ENCODE measurements at regions not wholly inside any gene's neighbourhood (a gene's known extent, or its start where the extent isn't known, plus 50 kb on each side); places are given as distances from the start of the nearest gene placed in this dataset.

DNA sequence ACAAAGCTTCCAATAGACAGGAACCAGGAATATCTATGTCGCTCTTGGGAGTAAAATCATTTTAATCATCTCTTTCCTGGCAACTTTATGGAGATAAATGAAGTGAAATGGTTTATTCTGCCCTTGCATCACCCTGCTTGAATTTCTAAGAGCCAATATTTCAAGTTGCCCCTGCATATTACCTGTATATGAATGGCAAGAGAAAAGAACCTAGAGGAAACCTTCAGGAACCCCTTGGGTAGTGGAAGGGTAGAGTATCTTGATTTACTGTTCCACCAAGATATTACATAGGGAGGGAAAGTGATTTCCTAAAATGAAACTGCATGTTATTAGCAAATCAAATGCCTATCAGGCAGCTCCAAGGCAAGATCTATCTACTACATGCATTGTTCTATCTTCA lies 308.4 kb upstream of the NAV3 start:
- no peaks in the 10 kb centered on the region for H3K9me3 ChIP-seq
- H3K4me3 ChIP-seq, result no peak overlapping the region
- no peak for ATAC-seq (ENCODE audit: insufficient number of reproducible peaks, low FRiP score, low read depth)
- H3K4me1 ChIP-seq (ENCODE audit: control insufficient read depth in 1 of 2, low read depth in 2 of 2), result no peaks in the 10 kb centered on the region
- H3K27me3 ChIP-seq (replicated peaks; ENCODE audit: insufficient read depth), result no peaks in the 10 kb centered on the region
- no peak for DNase-seq (ENCODE audit: low spot score)
- H3K27ac ChIP-seq, result no peak overlapping the region
- TF ChIP-seq, protein P1, sequence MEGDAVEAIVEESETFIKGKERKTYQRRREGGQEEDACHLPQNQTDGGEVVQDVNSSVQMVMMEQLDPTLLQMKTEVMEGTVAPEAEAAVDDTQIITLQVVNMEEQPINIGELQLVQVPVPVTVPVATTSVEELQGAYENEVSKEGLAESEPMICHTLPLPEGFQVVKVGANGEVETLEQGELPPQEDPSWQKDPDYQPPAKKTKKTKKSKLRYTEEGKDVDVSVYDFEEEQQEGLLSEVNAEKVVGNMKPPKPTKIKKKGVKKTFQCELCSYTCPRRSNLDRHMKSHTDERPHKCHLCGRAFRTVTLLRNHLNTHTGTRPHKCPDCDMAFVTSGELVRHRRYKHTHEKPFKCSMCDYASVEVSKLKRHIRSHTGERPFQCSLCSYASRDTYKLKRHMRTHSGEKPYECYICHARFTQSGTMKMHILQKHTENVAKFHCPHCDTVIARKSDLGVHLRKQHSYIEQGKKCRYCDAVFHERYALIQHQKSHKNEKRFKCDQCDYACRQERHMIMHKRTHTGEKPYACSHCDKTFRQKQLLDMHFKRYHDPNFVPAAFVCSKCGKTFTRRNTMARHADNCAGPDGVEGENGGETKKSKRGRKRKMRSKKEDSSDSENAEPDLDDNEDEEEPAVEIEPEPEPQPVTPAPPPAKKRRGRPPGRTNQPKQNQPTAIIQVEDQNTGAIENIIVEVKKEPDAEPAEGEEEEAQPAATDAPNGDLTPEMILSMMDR (IDR thresholded peaks at IDR 0.05), result no peak
- H3K36me3 ChIP-seq, result no peaks in the 10 kb centered on the region

DNA sequence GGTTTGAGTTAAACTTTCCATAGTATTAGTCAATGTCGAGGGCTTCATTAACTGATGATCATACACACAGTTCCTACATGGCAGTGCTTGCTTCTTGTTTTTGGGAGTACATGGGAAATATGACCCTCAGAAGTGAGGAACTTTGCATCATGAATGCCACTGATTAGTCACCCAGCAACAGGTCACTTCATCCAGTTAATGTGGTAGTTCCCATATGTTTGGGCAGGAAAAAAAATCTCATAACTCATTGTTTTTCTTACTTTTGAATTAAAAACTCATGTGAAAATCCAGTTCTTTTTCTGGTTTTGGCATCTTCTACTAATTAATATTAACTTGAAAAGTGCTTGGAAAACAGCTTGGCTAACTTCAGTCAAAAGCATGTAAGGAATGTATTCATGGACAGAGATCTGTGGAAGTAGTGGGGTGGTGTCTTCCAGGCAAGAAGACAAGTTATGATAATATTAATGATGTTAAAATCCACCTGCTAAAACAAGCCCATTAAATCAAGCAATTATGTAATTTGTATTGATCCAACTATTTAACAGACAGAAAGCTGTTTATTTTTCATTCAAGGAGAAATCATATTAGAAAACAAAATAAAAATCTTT lies 309.1 kb upstream of the NAV3 start:
- H3K9me3 ChIP-seq, result no peaks in the 10 kb centered on the region

DNA sequence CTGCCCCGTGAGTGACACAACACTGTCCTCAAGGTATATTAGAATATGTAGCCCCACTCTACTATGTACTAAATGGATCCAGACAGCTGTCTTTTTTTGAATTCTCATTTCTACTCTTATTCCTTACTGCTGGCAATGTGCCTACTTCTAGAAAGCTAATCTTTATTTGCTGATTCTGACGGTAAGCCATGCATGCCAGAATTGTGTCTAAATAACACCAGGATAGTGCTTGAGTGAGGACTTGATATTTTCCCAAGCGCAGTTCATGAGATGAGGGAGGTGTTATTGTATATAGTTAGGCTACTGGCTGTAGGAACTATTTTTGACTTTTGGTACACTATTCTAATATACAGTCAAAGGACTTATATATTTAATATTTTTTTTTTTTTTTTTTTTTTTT lies 316.2 kb upstream of the NAV3 start:
- no peak overlapping the region for H3K27ac ChIP-seq
- no peaks in the 10 kb centered on the region for H3K27me3 ChIP-seq (replicated peaks; ENCODE audit: insufficient read depth)
- H3K36me3 ChIP-seq, result no peaks in the 10 kb centered on the region
- no peaks in the 10 kb centered on the region for H3K9me3 ChIP-seq
- no peaks in the 10 kb centered on the region for H3K4me1 ChIP-seq (ENCODE audit: control insufficient read depth in 1 of 2, low read depth in 2 of 2)
- TF ChIP-seq, protein P1 (IDR thresholded peaks at IDR 0.05), result no peak
- no peak overlapping the region for H3K4me3 ChIP-seq
- no peak for DNase-seq (ENCODE audit: low spot score)
- no peak for ATAC-seq (ENCODE audit: insufficient number of reproducible peaks, low FRiP score, low read depth)

More for the DNA sequence above, 309.1 kb upstream of the NAV3 start:
- no peaks in the 10 kb centered on the region for H3K4me1 ChIP-seq (ENCODE audit: control insufficient read depth in 1 of 2, low read depth in 2 of 2)
- no peaks in the 10 kb centered on the region for H3K27me3 ChIP-seq (replicated peaks; ENCODE audit: insufficient read depth)
- TF ChIP-seq, protein P1 (IDR thresholded peaks at IDR 0.05), result no peak
- ATAC-seq (ENCODE audit: insufficient number of reproducible peaks, low FRiP score, low read depth), result no peak
- H3K4me3 ChIP-seq, result no peak overlapping the region
- DNase-seq (ENCODE audit: low spot score), result no peak
- no peak overlapping the region for H3K27ac ChIP-seq
- H3K36me3 ChIP-seq, result no peaks in the 10 kb centered on the region

DNA sequence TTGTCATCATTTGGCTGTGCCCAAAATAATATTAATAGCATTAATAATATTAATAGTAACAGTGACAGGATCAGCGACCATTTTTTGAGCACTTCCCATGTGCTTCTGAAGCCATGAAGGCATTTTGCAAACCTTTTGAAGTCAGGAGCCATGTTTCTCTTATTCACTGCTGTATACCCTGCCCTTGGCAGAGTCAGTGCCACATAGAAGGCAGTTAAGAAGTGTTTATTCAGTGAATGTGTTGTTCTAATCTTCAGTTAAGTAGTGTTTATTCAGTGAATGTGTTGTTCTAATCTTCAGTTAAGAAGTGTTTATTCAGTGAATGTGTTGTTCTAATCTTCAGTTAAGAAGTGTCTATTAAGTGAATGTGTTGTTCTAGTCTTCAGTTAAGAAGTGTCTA lies 319.7 kb upstream of the NAV3 start:
- DNase-seq (ENCODE audit: low spot score) (no peak), ATAC-seq (ENCODE audit: insufficient number of reproducible peaks, low FRiP score, low read depth) (no peak)
- H3K4me3 ChIP-seq, result no peak overlapping the region
- no peaks in the 10 kb centered on the region for H3K27me3 ChIP-seq (replicated peaks; ENCODE audit: insufficient read depth)
- TF ChIP-seq, protein P1 (IDR thresholded peaks at IDR 0.05), result no peak
- H3K9me3 ChIP-seq, result no peaks in the 10 kb centered on the region
- no peak overlapping the region for H3K27ac ChIP-seq
- no peaks in the 10 kb centered on the region for H3K36me3 ChIP-seq
- no peaks in the 10 kb centered on the region for H3K4me1 ChIP-seq (ENCODE audit: control insufficient read depth in 1 of 2, low read depth in 2 of 2)

DNA sequence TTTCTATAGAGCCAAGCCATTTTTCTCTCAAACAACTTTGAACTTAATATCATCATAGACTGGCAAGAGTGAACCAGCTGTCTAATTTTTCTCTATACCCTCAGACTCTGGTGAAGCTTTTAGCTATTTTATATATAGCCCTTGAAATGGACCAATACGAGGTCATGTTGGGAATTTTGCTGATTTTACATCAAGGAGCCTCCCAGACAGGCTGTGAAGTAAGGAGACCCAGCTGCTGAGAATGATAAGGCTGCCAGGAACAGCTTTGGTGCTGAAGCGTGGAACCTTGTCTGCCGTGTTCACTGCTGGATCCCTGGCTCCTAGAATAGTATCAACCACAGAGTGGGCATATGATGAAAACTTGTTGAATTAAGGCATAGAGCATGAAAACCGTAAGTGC lies 326.2 kb upstream of the NAV3 start:
- H3K36me3 ChIP-seq, result no peaks in the 10 kb centered on the region
- H3K9me3 ChIP-seq, result no peaks in the 10 kb centered on the region
- H3K4me1 ChIP-seq (ENCODE audit: control insufficient read depth in 1 of 2, low read depth in 2 of 2), result no peaks in the 10 kb centered on the region
- H3K4me3 ChIP-seq, result no peak overlapping the region
- no peak for ATAC-seq (ENCODE audit: insufficient number of reproducible peaks, low FRiP score, low read depth)
- H3K27me3 ChIP-seq (replicated peaks; ENCODE audit: insufficient read depth), result no peaks in the 10 kb centered on the region
- no peak for DNase-seq (ENCODE audit: low spot score)
- TF ChIP-seq, protein P1 (IDR thresholded peaks at IDR 0.05), result no peak
- H3K27ac ChIP-seq, result no peak overlapping the region
